ENCODE measurements at regions not wholly inside any gene's neighbourhood (a gene's known extent, or its start where the extent isn't known, plus 50 kb on each side); places are given as distances from the start of the nearest gene placed in this dataset.
A peak's percentile ranks its signal among the peaks of the same experiment; 100 is the strongest.

- H3K9me3 ChIP-seq (ENCODE audit: insufficient read depth in 2 of 2, low read depth in 1 of 2, low read length in 1 of 2), result no peaks in the 10 kb centered on the region
- H2AFZ ChIP-seq (ENCODE audit: low read length), result 0 out of 2 replicates have a peak overlapping the region, but pooled peaks have one; percentile 17
- peaks cover 2% of the 10 kb centered on the region; the same call in 1 of the 2 replicates for H3K23me2 ChIP-seq (ENCODE audit: low read depth, low read length)
- no peak for DNase-seq (ENCODE audit: low read depth in 1 of 2, low spot score in 2 of 2)
- H3K56ac ChIP-seq (replicated peaks; ENCODE audit: insufficient read length, low read depth, low read length), result no peak overlapping the region
- 91% methylated on average over 3 of the region's 3 CpGs; no CpG with 5 or more reads in 1 of the 2 experiments for WGBS, 2 experiments (ENCODE audit: extremely low coverage in 1 of 2, insufficient coverage in 1 of 2, insufficient read length in 1 of 2, insufficient replicate concordance in 2 of 2, low coverage in 1 of 2, low lambda C conversion rate in 2 of 2, missing lambda C conversion rate in 1 of 2)
- H2BK15ac ChIP-seq (ENCODE audit: low read length), result no peak overlapping the region
- no peaks in the 10 kb centered on the region for H3K79me1 ChIP-seq (ENCODE audit: low read depth, low read length)
- no peak overlapping the region for H3K23ac ChIP-seq (ENCODE audit: insufficient read length)
- H4K5ac ChIP-seq (ENCODE audit: insufficient read length, low read depth, low read length), result no peak overlapping the region
- no peak overlapping the region for H4K91ac ChIP-seq (replicated peaks; ENCODE audit: insufficient read length, low read length)
- no peak overlapping the region; the same call in 1 of the 2 replicates for H2BK20ac ChIP-seq (ENCODE audit: low read length)
- no peaks in the 10 kb centered on the region for H3K4me1 ChIP-seq (replicated peaks in 1 of 4; ENCODE audit: control insufficient read depth in 3 of 4, insufficient read depth in 4 of 4, low read length in 3 of 4)
- H2BK5ac ChIP-seq (ENCODE audit: low read depth, low read length), result no peak overlapping the region
- no peak overlapping the region for H2AK5ac ChIP-seq (ENCODE audit: low read depth, low read length)
- H3K18ac ChIP-seq (ENCODE audit: extremely low read depth, low read length), result no peak overlapping the region
- ChIA-PET POLR2A (ENCODE audit: partially characterized antibody) (interaction anchor here (0.7 kb wide), 1 partner anchor 15 kb away, joined by 3 read pairs; no protein-coding TSS in a partner anchor), CTCF (ENCODE audit: partially characterized antibody) (interaction anchor here (0.5 to 2.3 kb wide), 30 partner anchors 9 to 1060 kb away, joined by 3 to 11 read pairs (median 4); no protein-coding TSS in a partner anchor)
- H3K79me2 ChIP-seq (ENCODE audit: control insufficient read depth in 1 of 2, insufficient read depth in 2 of 2, low read length in 2 of 2), result no peaks in the 10 kb centered on the region
- no peak overlapping the region for H4K8ac ChIP-seq (ENCODE audit: extremely low read depth, insufficient read depth, low read length)
- H3K4me2 ChIP-seq (ENCODE audit: insufficient read depth in 1 of 2, low read depth in 2 of 2, low read length in 2 of 2), result no peak overlapping the region
- no peak overlapping the region for H2BK12ac ChIP-seq (ENCODE audit: low read depth, low read length)
- H2BK120ac ChIP-seq (replicated peaks; ENCODE audit: low read depth, low read length), result no peak overlapping the region
- no peak overlapping the region for H3K27ac ChIP-seq (ENCODE audit: low read depth, low read length)
- H3K4ac ChIP-seq (replicated peaks; ENCODE audit: insufficient read length, low read depth, low read length), result no peak overlapping the region
- FAIRE-seq, result no peak
- no peaks in the 10 kb centered on the region for H3K27me3 ChIP-seq (replicated peaks in 1 of 4; ENCODE audit: control insufficient read depth in 3 of 4, extremely low read depth in 1 of 4, insufficient read depth in 3 of 4, low read length in 3 of 4)
- H3K4me3 ChIP-seq (ENCODE audit: extremely low read depth in 1 of 4, insufficient read depth in 2 of 4, low read depth in 3 of 4, low read length in 4 of 4), result no peak overlapping the region
- no peaks in the 10 kb centered on the region for H4K20me1 ChIP-seq (replicated peaks in 1 of 2; ENCODE audit: control insufficient read depth in 1 of 2, insufficient read depth in 2 of 2, low read length in 2 of 2)
- no peak overlapping the region for H3K14ac ChIP-seq (ENCODE audit: insufficient read length)
- H3K36me3 ChIP-seq (ENCODE audit: control insufficient read depth in 2 of 4, insufficient read depth in 4 of 4, low read length in 3 of 4), result no peaks in the 10 kb centered on the region
- no peak for TF ChIP-seq MAX (IDR thresholded peaks at IDR 0.05)
- no peak for TF ChIP-seq POLR2A (IDR thresholded peaks at IDR 0.05; ENCODE audit: control extremely low read depth in 1 of 2, low read depth in 2 of 2, low read length in 2 of 2)
- TF ChIP-seq CHD1 (IDR thresholded peaks at IDR 0.05; ENCODE audit: low read depth, low read length), result no peak
- TF ChIP-seq POLR2AphosphoS5 (IDR thresholded peaks at IDR 0.05; ENCODE audit: low read depth, low read length), result no peak
- no peak for TF ChIP-seq RAD21 (IDR thresholded peaks at IDR 0.05 in 1 of 2, conservative IDR thresholded peaks at IDR 0.05 in 1 of 2; ENCODE audit: low read depth in 2 of 2, low read length in 2 of 2)
- H3K9ac ChIP-seq (replicated peaks in 1 of 4; ENCODE audit: extremely low read depth in 1 of 4, low read depth in 3 of 4, low read length in 3 of 4), result no peak overlapping the region
Measured at GRCh38 chr16:73846007-73846330, 450.6 kb upstream of the PSMD7 start.

Data from H1 (cell line).